H1 (cell line): ENCODE measurements at regions not wholly inside any gene's neighbourhood (a gene's known extent, or its start where the extent isn't known, plus 50 kb on each side); places are given as distances from the start of the nearest gene placed in this dataset.

ENCODE experiments used
- CTCF ChIA-PET: fragments of 300-600 bp; sonication (Branson Sonifier 250); formaldehyde crosslinking; loops from one replicate; lab custom pipeline; 2021; ENCODE audit not compliant: partially characterized antibody; lab: Charles Lee
- POLR2A ChIA-PET: fragments of 300-600 bp; sonication (Branson Sonifier 250); formaldehyde crosslinking; loops from one replicate; lab custom pipeline; 2021; ENCODE audit warnings: inconsistent platforms; ENCODE audit not compliant: partially characterized antibody; lab: Charles Lee
- DNase-seq, 2 experiments: peaks; one replicate each; pipeline versions ENCODE4 v3.0.0 to v3.0.0-alpha.2; 2010 to 2022; ENCODE audit warnings: low spot score in 2 of 2, low read depth in 1 of 2, mixed read lengths in 1 of 2
- FAIRE-seq: peaks from 2 replicates; lab custom pipeline; 2011; peaks lifted over from hg19 to GRCh38; lab: Jason Lieb, UNC
- H2AFZ ChIP-seq: 2 replicates; pipeline ENCODE4 v1.8.1; 2012; ENCODE audit warnings: low read length, inconsistent platforms
- H2AK5ac ChIP-seq: 2 replicates; pipeline ENCODE4 v1.6.1; 2013; ENCODE audit warnings: low read depth, low read length
- H2BK120ac ChIP-seq: replicated peaks from 2 replicates; pipeline ENCODE3; 2013; ENCODE audit warnings: low read depth, low read length, inconsistent platforms
- H2BK12ac ChIP-seq: 2 replicates; pipeline ENCODE4 v1.6.1; 2013; ENCODE audit warnings: low read depth, low read length
- H2BK15ac ChIP-seq: 2 replicates; pipeline ENCODE4 v1.6.1; 2013; ENCODE audit warnings: low read length
- H2BK20ac ChIP-seq: 2 replicates; pipeline ENCODE4 v1.6.1; 2013; ENCODE audit warnings: low read length
- H2BK5ac ChIP-seq: 2 replicates; pipeline ENCODE4 v1.6.1; 2013; ENCODE audit warnings: low read depth, low read length
- H3K14ac ChIP-seq: 2 replicates; pipeline ENCODE4 v1.6.1; 2013; ENCODE audit warnings: inconsistent platforms; ENCODE audit not compliant: insufficient read length
- H3K18ac ChIP-seq: 2 replicates; pipeline ENCODE4 v1.6.1; 2013; ENCODE audit warnings: low read length; ENCODE audit errors: extremely low read depth
- H3K23ac ChIP-seq: 2 replicates; pipeline ENCODE4 v1.6.1; 2013; ENCODE audit warnings: inconsistent platforms; ENCODE audit not compliant: insufficient read length
- H3K23me2 ChIP-seq: 2 replicates; pipeline ENCODE4 v1.6.1; 2013; ENCODE audit warnings: low read depth, low read length
- H3K27ac ChIP-seq: 2 replicates; pipeline ENCODE4 v1.6.1; 2011; ENCODE audit warnings: low read depth, low read length, inconsistent platforms
- H3K27me3 ChIP-seq, 4 experiments: replicated peaks in 1 of 4; 1 replicate in 1 of 4; 2 replicates in 3 of 4; pipeline versions ENCODE4 v1.6.1 to v1.8.1; 2011 to 2013; ENCODE audit warnings: low read length in 3 of 4, mild to moderate bottlenecking in 3 of 4, inconsistent platforms in 2 of 4, mixed read lengths in 2 of 4, moderate library complexity in 1 of 4; ENCODE audit not compliant: control insufficient read depth in 3 of 4, insufficient read depth in 3 of 4; ENCODE audit errors: extremely low read depth in 1 of 4
- H3K36me3 ChIP-seq, 4 experiments: 2 replicates each; pipeline versions ENCODE4 v1.6.1 to v1.8.1; 2011 to 2013; ENCODE audit warnings: mild to moderate bottlenecking in 4 of 4, low read length in 3 of 4, moderate library complexity in 2 of 4, control low read depth in 1 of 4, inconsistent platforms in 1 of 4; ENCODE audit not compliant: insufficient read depth in 4 of 4, control insufficient read depth in 2 of 4
- H3K4ac ChIP-seq: replicated peaks from 2 replicates; pipeline ENCODE3; 2013; ENCODE audit warnings: low read length, low read depth, mixed read lengths, inconsistent platforms; ENCODE audit not compliant: insufficient read length
- H3K4me1 ChIP-seq, 4 experiments: replicated peaks in 1 of 4; 1 replicate in 1 of 4; 2 replicates in 3 of 4; pipeline versions ENCODE4 v1.6.1 to v1.8.1; 2011 to 2013; ENCODE audit warnings: low read length in 3 of 4, inconsistent platforms in 2 of 4, mixed read lengths in 1 of 4; ENCODE audit not compliant: insufficient read depth in 4 of 4, control insufficient read depth in 3 of 4
- H3K4me2 ChIP-seq, 2 experiments: 2 replicates each; pipeline versions ENCODE4 v1.6.1 to v1.8.1; 2011 to 2013; ENCODE audit warnings: low read depth in 2 of 2, low read length in 2 of 2, control low read depth in 1 of 2, inconsistent platforms in 1 of 2, mild to moderate bottlenecking in 1 of 2; ENCODE audit not compliant: insufficient read depth in 1 of 2
- H3K4me3 ChIP-seq, 4 experiments: fragments of 200-600, 300-600 bp in 1 of 4; sonication (generic), shearing (Covaris generic), sonication (Bioruptor Twin) in 1 of 4; 2 replicates each; pipeline versions ENCODE4 v1.5.1 to v1.8.1; 2011 to 2016; ENCODE audit warnings: low read length in 4 of 4, low read depth in 3 of 4, control low read depth in 2 of 4, inconsistent platforms in 2 of 4, mild to moderate bottlenecking in 2 of 4, mixed read lengths in 1 of 4, moderate library complexity in 1 of 4; ENCODE audit not compliant: insufficient read depth in 2 of 4; ENCODE audit errors: extremely low read depth in 1 of 4
- H3K56ac ChIP-seq: replicated peaks from 2 replicates; pipeline ENCODE3; 2013; ENCODE audit warnings: low read depth, mild to moderate bottlenecking, mixed read lengths, low read length, inconsistent platforms; ENCODE audit not compliant: insufficient read length
- H3K79me1 ChIP-seq: 2 replicates; pipeline ENCODE4 v1.6.1; 2013; ENCODE audit warnings: low read depth, low read length, control low read depth
- H3K79me2 ChIP-seq, 2 experiments: 2 replicates each; pipeline versions ENCODE4 v1.6.1 to v1.8.1; 2012 to 2013; ENCODE audit warnings: low read length in 2 of 2, mild to moderate bottlenecking in 2 of 2, inconsistent platforms in 1 of 2; ENCODE audit not compliant: insufficient read depth in 2 of 2, control insufficient read depth in 1 of 2
- H3K9ac ChIP-seq, 4 experiments: replicated peaks in 1 of 4; 1 replicate in 1 of 4; 2 replicates in 3 of 4; pipeline versions ENCODE4 v1.6.1 to v1.8.1; 2011 to 2013; ENCODE audit warnings: low read depth in 3 of 4, low read length in 3 of 4, control low read depth in 2 of 4, mild to moderate bottlenecking in 2 of 4, moderate library complexity in 2 of 4, inconsistent platforms in 1 of 4; ENCODE audit errors: extremely low read depth in 1 of 4
- H3K9me3 ChIP-seq, 2 experiments: 2 replicates each; pipeline versions ENCODE4 v1.6.1 to v1.8.1; 2012 to 2013; ENCODE audit warnings: mild to moderate bottlenecking in 2 of 2, moderate library complexity in 2 of 2, control low read depth in 1 of 2, inconsistent platforms in 1 of 2, low read depth in 1 of 2, low read length in 1 of 2, mixed read lengths in 1 of 2; ENCODE audit not compliant: insufficient read depth in 2 of 2
- H4K20me1 ChIP-seq, 2 experiments: replicated peaks in 1 of 2; 2 replicates each; pipeline versions ENCODE3 to v1.8.1; 2011 to 2013; ENCODE audit warnings: inconsistent platforms in 2 of 2, low read length in 2 of 2, mild to moderate bottlenecking in 1 of 2; ENCODE audit not compliant: insufficient read depth in 2 of 2, control insufficient read depth in 1 of 2
- H4K5ac ChIP-seq: 2 replicates; pipeline ENCODE4 v1.6.1; 2013; ENCODE audit warnings: low read length, low read depth, mixed read lengths, inconsistent platforms; ENCODE audit not compliant: insufficient read length
- H4K8ac ChIP-seq: 2 replicates; pipeline ENCODE4 v1.8.0; 2013; ENCODE audit warnings: mild to moderate bottlenecking, moderate library complexity, low read length, inconsistent platforms; ENCODE audit not compliant: insufficient read depth; ENCODE audit errors: extremely low read depth
- H4K91ac ChIP-seq: replicated peaks from 2 replicates; pipeline ENCODE3; 2013; ENCODE audit warnings: low read length, mixed read lengths, inconsistent platforms; ENCODE audit not compliant: insufficient read length
- ASH2L ChIP-seq: fragments of 200-600, 300-600 bp; sonication (generic); IDR thresholded peaks from one replicate; pipeline ENCODE4 v1.7.1; 2017; ENCODE audit warnings: low read length
- BCL11A ChIP-seq, 2 experiments: IDR thresholded peaks; one replicate each; pipeline ENCODE4 v1.6.1; 2011; ENCODE audit warnings: low read depth in 2 of 2, low read length in 2 of 2, mild to moderate bottlenecking in 2 of 2
- CREB1 ChIP-seq: IDR thresholded peaks from 2 replicates; pipeline ENCODE4 v1.6.1; 2012; ENCODE audit warnings: inconsistent platforms
- CTBP2 ChIP-seq: IDR thresholded peaks from 2 replicates; pipeline ENCODE4 v1.7.0; 2011; ENCODE audit warnings: borderline replicate concordance, mild to moderate bottlenecking, moderate library complexity, mixed read lengths, low read length; ENCODE audit not compliant: insufficient read depth, insufficient read length
- EP300 ChIP-seq, 2 experiments: IDR thresholded peaks; 1 replicate in 1 of 2; 2 replicates in 1 of 2; pipeline ENCODE4 v1.6.1; 2011 to 2012; ENCODE audit warnings: low read depth in 2 of 2, low read length in 2 of 2, mild to moderate bottlenecking in 2 of 2, borderline replicate concordance in 1 of 2, inconsistent platforms in 1 of 2, moderate library complexity in 1 of 2
- GTF2F1 ChIP-seq: IDR thresholded peaks from 2 replicates; pipeline ENCODE4 v1.6.1; 2012; ENCODE audit warnings: low read depth, low read length, improper control_type of control experiment, borderline replicate concordance
- MAX ChIP-seq: IDR thresholded peaks from 2 replicates; pipeline ENCODE4 v1.6.1; 2012; ENCODE audit warnings: inconsistent platforms
- POU5F1 ChIP-seq: IDR thresholded peaks from 2 replicates; pipeline ENCODE4 v1.6.1; 2011; ENCODE audit warnings: low read depth, mild to moderate bottlenecking, low read length, moderate library complexity
- RFX5 ChIP-seq: IDR thresholded peaks from 2 replicates; pipeline ENCODE4 v1.6.1; 2011; ENCODE audit warnings: low read depth, low read length, improper control_type of control experiment, borderline replicate concordance
- SIX5 ChIP-seq: IDR thresholded peaks from 2 replicates; pipeline ENCODE4 v1.6.1; 2011; ENCODE audit warnings: mild to moderate bottlenecking, low read depth, low read length
- SP4 ChIP-seq: IDR thresholded peaks from 2 replicates; pipeline ENCODE4 v1.6.1; 2012; ENCODE audit warnings: low read length, inconsistent platforms
- TBP ChIP-seq: IDR thresholded peaks from 2 replicates; pipeline ENCODE4 v1.6.1; 2011; ENCODE audit warnings: low read depth, low read length, improper control_type of control experiment
- TCF12 ChIP-seq: IDR thresholded peaks from 2 replicates; pipeline ENCODE4 v1.6.1; 2011; ENCODE audit warnings: low read depth, mild to moderate bottlenecking, low read length
- WGBS, 2 experiments: shearing (Covaris generic) in 1 of 2; methylation state at CpG; one replicate each; pipeline versions ENCODE4 v1.1.6 to v1.1.7; 2013 to 2015; ENCODE audit warnings: low lambda C conversion rate in 2 of 2, mixed read lengths in 2 of 2, inconsistent platforms in 1 of 2, low coverage in 1 of 2, missing lambda C conversion rate in 1 of 2; ENCODE audit not compliant: insufficient replicate concordance in 2 of 2, insufficient coverage in 1 of 2, insufficient read length in 1 of 2; ENCODE audit errors: extremely low coverage in 1 of 2, missing lambda C conversion rate in 1 of 2; 5-methylcytosine and 5-hydroxymethylcytosine counted together
- TF ChIP-seq, protein P1 (sequence below): IDR thresholded peaks from 2 replicates; pipeline ENCODE4 v1.6.1; 2012; ENCODE audit warnings: low read length, inconsistent platforms

GRCh38 chr20:7237251-7237650 is 469.8 kb downstream of the BMP2 start:
- CTCF ChIA-PET = interaction anchor here (0.5 to 1.0 kb wide), 3 partner anchors 10 to 588 kb away, joined by 3 read pairs; no protein-coding TSS in a partner anchor
- Histone ChIP-seq H3K79me2 (no peaks in the 10 kb centered on the region), H3K4me2 (no peak overlapping the region), H2AK5ac (no peak overlapping the region), H3K56ac (no peak overlapping the region), H4K8ac (no peak overlapping the region), H2AFZ (no peak overlapping the region), H3K27me3 (no peaks in the 10 kb centered on the region), H2BK5ac (no peak overlapping the region), H4K20me1 (no peaks in the 10 kb centered on the region), H3K23ac (no peak overlapping the region), H3K27ac (no peak overlapping the region), H3K14ac (no peak overlapping the region), H3K79me1 (no peaks in the 10 kb centered on the region), H3K4me1 (no peaks in the 10 kb centered on the region), H3K4ac (no peak overlapping the region), H2BK15ac (no peak overlapping the region), H3K9ac (no peak overlapping the region), H4K5ac (no peak overlapping the region), H2BK120ac (no peak overlapping the region), H2BK20ac (no peak overlapping the region), H3K9me3 (peaks cover 7 to 8% of the 10 kb centered on the region in 2 experiments; a peak in 2 of 4 replicates), H3K18ac (no peak overlapping the region), H3K36me3 (peaks cover 0 to 5% (median 0%) of the 10 kb centered on the region in 4 experiments; a peak in 1 of 8 replicates), H3K23me2 (no peaks in the 10 kb centered on the region), H3K4me3 (no peak overlapping the region), H2BK12ac (no peak overlapping the region), H4K91ac (no peak overlapping the region)
- FAIRE-seq (no peak), DNase-seq (no peak)
- 83% methylated on average over 1 of the region's 1 CpG; no CpG with 5 or more reads in 1 of the 2 experiments for WGBS, 2 experiments
- POLR2A ChIA-PET = no interaction called here
- TF ChIP-seq BCL11A (IDR thresholded peaks at IDR 0.05; ENCODE audit: low read depth in 2 of 2, low read length in 2 of 2) (no peak), ASH2L (no peak), POU5F1 (no peak), TCF12 (no peak), EP300 (IDR thresholded peaks at IDR 0.05; ENCODE audit: borderline replicate concordance in 1 of 2, low read depth in 2 of 2, low read length in 2 of 2) (no peak), CREB1 (no peak), GTF2F1 (no peak), MAX (no peak), TBP (no peak), CTBP2 (no peak), RFX5 (no peak), SP4 (no peak), SIX5 (no peak)
- TF ChIP-seq, protein P1, sequence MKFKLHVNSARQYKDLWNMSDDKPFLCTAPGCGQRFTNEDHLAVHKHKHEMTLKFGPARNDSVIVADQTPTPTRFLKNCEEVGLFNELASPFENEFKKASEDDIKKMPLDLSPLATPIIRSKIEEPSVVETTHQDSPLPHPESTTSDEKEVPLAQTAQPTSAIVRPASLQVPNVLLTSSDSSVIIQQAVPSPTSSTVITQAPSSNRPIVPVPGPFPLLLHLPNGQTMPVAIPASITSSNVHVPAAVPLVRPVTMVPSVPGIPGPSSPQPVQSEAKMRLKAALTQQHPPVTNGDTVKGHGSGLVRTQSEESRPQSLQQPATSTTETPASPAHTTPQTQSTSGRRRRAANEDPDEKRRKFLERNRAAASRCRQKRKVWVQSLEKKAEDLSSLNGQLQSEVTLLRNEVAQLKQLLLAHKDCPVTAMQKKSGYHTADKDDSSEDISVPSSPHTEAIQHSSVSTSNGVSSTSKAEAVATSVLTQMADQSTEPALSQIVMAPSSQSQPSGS = no peak
